ENCODE measurements at regions not wholly inside any gene's neighbourhood (a gene's known extent, or its start where the extent isn't known, plus 50 kb on each side); places are given as distances from the start of the nearest gene placed in this dataset.

DNA sequence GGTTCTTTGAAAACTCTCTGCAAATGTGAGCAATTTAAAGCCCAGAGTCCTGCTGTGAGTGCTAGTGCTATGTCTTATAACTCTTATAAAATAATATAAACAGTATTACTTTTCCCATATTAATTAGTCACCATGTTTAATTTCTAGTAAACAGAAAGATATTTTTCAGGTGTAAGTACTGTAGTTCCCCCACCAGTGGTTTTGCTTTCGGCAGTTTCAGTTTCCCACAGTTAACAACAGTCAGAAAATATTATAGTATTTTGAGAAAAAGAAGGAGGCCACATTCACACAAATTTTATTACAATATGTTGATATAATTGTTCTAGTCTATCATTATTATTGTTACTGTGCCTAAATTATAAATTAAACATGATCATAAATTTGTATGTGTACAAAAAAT, 800.5 kb downstream of the LRFN5 start:
- no peaks in the 10 kb centered on the region for H3K27me3 ChIP-seq (ENCODE audit: control insufficient read depth in 2 of 2, insufficient read depth in 2 of 2, low read length in 2 of 2)
- no peaks in the 10 kb centered on the region for H3K9me3 ChIP-seq (replicated peaks; ENCODE audit: control insufficient read depth, insufficient read depth, low read length)
- DNase-seq (ENCODE audit: low read depth, low spot score) (no peak), FAIRE-seq (no peak)
- H3K4me3 ChIP-seq (replicated peaks in 1 of 3; ENCODE audit: insufficient read depth in 1 of 3, low read depth in 1 of 3, low read length in 3 of 3) = no peak overlapping the region
- no peaks in the 10 kb centered on the region for H3K79me2 ChIP-seq (ENCODE audit: control insufficient read depth, insufficient read depth, low read length)
- intact Hi-C loops (cut with micrococcal nuclease) = no loop called here
- H4K20me1 ChIP-seq (replicated peaks; ENCODE audit: control insufficient read depth, extremely low read depth, insufficient read depth, low read length) = no peaks in the 10 kb centered on the region
- ChIA-PET CTCF (no interaction called here), POLR2A (no interaction called here)
- TF ChIP-seq GATA2 (IDR thresholded peaks at IDR 0.05; ENCODE audit: insufficient read depth, insufficient read length, low read depth, low read length) (no peak), EZH2 (IDR thresholded peaks at IDR 0.05; ENCODE audit: borderline replicate concordance, low read depth, low read length, severe bottlenecking) (no peak), JUN (IDR thresholded peaks at IDR 0.05; ENCODE audit: borderline replicate concordance, insufficient read depth, insufficient read length, low read depth) (no peak), POLR2A (IDR thresholded peaks at IDR 0.05; ENCODE audit: low read depth, low read length) (no peak), POLR2AphosphoS5 (IDR thresholded peaks at IDR 0.05; ENCODE audit: insufficient read depth, low read depth, low read length) (no peak), FOS (IDR thresholded peaks at IDR 0.05; ENCODE audit: borderline replicate concordance, insufficient read depth, low read length) (no peak), MYC (IDR thresholded peaks at IDR 0.05; ENCODE audit: low read depth, low read length) (no peak)
- TF ChIP-seq, protein P1, sequence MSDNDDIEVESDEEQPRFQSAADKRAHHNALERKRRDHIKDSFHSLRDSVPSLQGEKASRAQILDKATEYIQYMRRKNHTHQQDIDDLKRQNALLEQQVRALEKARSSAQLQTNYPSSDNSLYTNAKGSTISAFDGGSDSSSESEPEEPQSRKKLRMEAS (IDR thresholded peaks at IDR 0.05; ENCODE audit: insufficient read depth, insufficient read length) = no peak
- TF ChIP-seq, protein P2, sequence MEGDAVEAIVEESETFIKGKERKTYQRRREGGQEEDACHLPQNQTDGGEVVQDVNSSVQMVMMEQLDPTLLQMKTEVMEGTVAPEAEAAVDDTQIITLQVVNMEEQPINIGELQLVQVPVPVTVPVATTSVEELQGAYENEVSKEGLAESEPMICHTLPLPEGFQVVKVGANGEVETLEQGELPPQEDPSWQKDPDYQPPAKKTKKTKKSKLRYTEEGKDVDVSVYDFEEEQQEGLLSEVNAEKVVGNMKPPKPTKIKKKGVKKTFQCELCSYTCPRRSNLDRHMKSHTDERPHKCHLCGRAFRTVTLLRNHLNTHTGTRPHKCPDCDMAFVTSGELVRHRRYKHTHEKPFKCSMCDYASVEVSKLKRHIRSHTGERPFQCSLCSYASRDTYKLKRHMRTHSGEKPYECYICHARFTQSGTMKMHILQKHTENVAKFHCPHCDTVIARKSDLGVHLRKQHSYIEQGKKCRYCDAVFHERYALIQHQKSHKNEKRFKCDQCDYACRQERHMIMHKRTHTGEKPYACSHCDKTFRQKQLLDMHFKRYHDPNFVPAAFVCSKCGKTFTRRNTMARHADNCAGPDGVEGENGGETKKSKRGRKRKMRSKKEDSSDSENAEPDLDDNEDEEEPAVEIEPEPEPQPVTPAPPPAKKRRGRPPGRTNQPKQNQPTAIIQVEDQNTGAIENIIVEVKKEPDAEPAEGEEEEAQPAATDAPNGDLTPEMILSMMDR (IDR thresholded peaks at IDR 0.05; ENCODE audit: extremely low read depth in 1 of 2, insufficient read depth in 1 of 2, low read depth in 1 of 2, low read length in 2 of 2) = no peak
- no peaks in the 10 kb centered on the region for H3K36me3 ChIP-seq (ENCODE audit: control insufficient read depth in 2 of 2, extremely low read depth in 1 of 2, insufficient read depth in 2 of 2, low read length in 2 of 2)
- H2AFZ ChIP-seq (ENCODE audit: low read depth, low read length) = no peak overlapping the region
- H3K9me1 ChIP-seq (replicated peaks; ENCODE audit: control insufficient read depth, extremely low read depth, insufficient read depth, low read length) = no peaks in the 10 kb centered on the region
- no peaks in the 10 kb centered on the region for H3K4me1 ChIP-seq (ENCODE audit: control insufficient read depth, extremely low read depth, insufficient read depth, low read length)
- H3K9ac ChIP-seq (replicated peaks; ENCODE audit: extremely low read depth, insufficient read depth, low read length) = no peak overlapping the region
- no peak overlapping the region for H3K4me2 ChIP-seq (ENCODE audit: insufficient read depth, low read length)
- no peak overlapping the region for H3K27ac ChIP-seq (ENCODE audit: insufficient read depth, low read depth, low read length)
- dilution Hi-C loops (cut with MboI; ENCODE audit: extremely low pct_ligation_motif_present, low sequenced_read_pairs) = no loop called here
- BruUV-seq (replicated peaks) = no TSS peak

Data from endothelial cell of umbilical vein (primary cell).